CD4-positive, alpha-beta T cell (primary cell): ENCODE measurements at regions not wholly inside any gene's neighbourhood (a gene's known extent, or its start where the extent isn't known, plus 50 kb on each side); places are given as distances from the start of the nearest gene placed in this dataset.

Experiments
- ATAC-seq: fragments of 200-7000 bp; cut with Tn5 transposase; one replicate; pipeline ENCODE4 v1.10.0; 2022; ENCODE audit warnings: mild to moderate bottlenecking; ENCODE audit not compliant: poor library complexity
- CTCF ChIA-PET: fragments of 350-600 bp; sonication (Branson Sonifier 250); formaldehyde crosslinking; loops from one replicate; lab custom pipeline; 2021; ENCODE audit warnings: antibody characterized with exemption, inconsistent platforms; lab: Charles Lee
- POLR2A ChIA-PET: fragments of 350-600 bp; sonication (Branson Sonifier 250); formaldehyde crosslinking; loops from one replicate; lab custom pipeline; 2021; ENCODE audit warnings: antibody characterized with exemption, inconsistent platforms; lab: Charles Lee
- DNase-seq, 14 experiments: peaks; one replicate each; pipeline ENCODE4 v3.0.0-alpha.2; 2013 to 2020; ENCODE audit warnings: mixed read lengths in 2 of 14
- H3K27ac ChIP-seq, 2 donors: one replicate each; pipeline versions ENCODE4 v1.5.1 to v1.7.0; 2013; ENCODE audit warnings: low read length in 2 of 2, low read depth in 1 of 2, mild to moderate bottlenecking in 1 of 2
- H3K27me3 ChIP-seq, 2 experiments: 1 replicate in 1 of 2; 2 replicates in 1 of 2; pipeline versions ENCODE4 v1.6.1 to v1.7.0; 2013; ENCODE audit warnings: low read length in 2 of 2, control low read depth in 1 of 2, mild to moderate bottlenecking in 1 of 2, moderate library complexity in 1 of 2; ENCODE audit not compliant: insufficient read depth in 2 of 2, control insufficient read depth in 1 of 2
- H3K36me3 ChIP-seq: one replicate; pipeline ENCODE4 v1.6.1; 2013; ENCODE audit warnings: low read length, control low read depth; ENCODE audit not compliant: insufficient read depth
- H3K4me1 ChIP-seq: one replicate; pipeline ENCODE4 v1.6.1; 2013; ENCODE audit warnings: low read length, control low read depth; ENCODE audit not compliant: insufficient read depth
- H3K4me3 ChIP-seq: one replicate; pipeline ENCODE4 v1.5.1; 2013; ENCODE audit warnings: mild to moderate bottlenecking, low read length, moderate library complexity
- H3K9me3 ChIP-seq, 2 experiments: 1 replicate in 1 of 2; 2 replicates in 1 of 2; pipeline versions ENCODE4 v1.6.1 to v1.7.0; 2013; ENCODE audit warnings: low read length in 2 of 2, mild to moderate bottlenecking in 2 of 2, control low read depth in 1 of 2, moderate library complexity in 1 of 2; ENCODE audit not compliant: control insufficient read depth in 1 of 2, insufficient read depth in 1 of 2
- H3K27ac Mint-ChIP-seq: one replicate; pipeline ENCODE4 v1.8.0; 2020; ENCODE audit warnings: mixed read lengths
- H3K27me3 Mint-ChIP-seq: one replicate; pipeline ENCODE4 v1.8.0; 2021; ENCODE audit warnings: mixed read lengths
- H3K36me3 Mint-ChIP-seq: one replicate; pipeline ENCODE4 v1.8.0; 2021; ENCODE audit warnings: low read depth, mixed read lengths
- H3K4me1 Mint-ChIP-seq: one replicate; pipeline ENCODE4 v1.8.0; 2021; ENCODE audit warnings: low read depth, mixed read lengths
- H3K4me3 Mint-ChIP-seq: one replicate; pipeline ENCODE4 v1.8.0; 2020; ENCODE audit warnings: mild to moderate bottlenecking, mixed read lengths
- H3K9me3 Mint-ChIP-seq: one replicate; pipeline ENCODE4 v1.8.0; 2020; ENCODE audit warnings: mixed read lengths
- intact Hi-C, 2 experiments: fragments of 100-400 bp; cut with DNase I in 1 of 2; cut with micrococcal nuclease in 1 of 2; formaldehyde crosslinking; loops; one replicate each; pipeline versions ENCODE4 v1.15.1 to v1.9.0; 2023 to 2025; cut with DNase I, micrococcal nuclease
- TF ChIP-seq, protein P1 (sequence below): fragments of 200-600 bp; IDR thresholded peaks from one replicate; pipeline ENCODE4 v1.8.0; 2022; ENCODE audit warnings: antibody characterized with exemption, mild to moderate bottlenecking

DNA sequence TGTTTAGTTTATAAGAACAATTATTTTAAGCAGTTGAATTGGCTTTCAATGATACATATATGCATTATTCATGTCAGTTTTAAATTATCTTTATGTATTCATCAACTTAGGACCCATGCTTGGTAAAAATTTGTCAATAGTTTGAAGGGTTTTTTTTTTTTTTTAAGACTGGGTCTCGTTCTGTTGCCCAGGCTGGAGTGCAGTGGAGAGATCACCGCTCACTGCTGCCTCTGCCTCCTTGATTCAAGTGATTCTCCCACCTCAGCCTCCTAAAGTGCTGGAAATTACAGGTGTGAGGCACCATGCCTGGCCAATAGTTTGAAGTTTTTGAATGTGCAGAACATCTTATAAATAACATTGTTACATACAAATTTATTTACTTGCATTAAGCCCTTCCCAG is 1671.0 kb upstream of the B3GALT2 start:
- no peak overlapping the region for H3K4me3 ChIP-seq
- ATAC-seq (no peak), DNase-seq (no peak)
- Mint-ChIP-seq H3K4me1 (no peaks in the 10 kb centered on the region), H3K9me3 (peaks cover 2% of the 10 kb centered on the region), H3K4me3 (no peak overlapping the region), H3K27ac (no peak overlapping the region), H3K27me3 (no peaks in the 10 kb centered on the region), H3K36me3 (no peaks in the 10 kb centered on the region)
- POLR2A ChIA-PET, result no interaction called here
- intact Hi-C loops, result no loop called here
- peaks cover 0 to 6% of the 10 kb centered on the region in 2 experiments for H3K9me3 ChIP-seq
- TF ChIP-seq, protein P1, sequence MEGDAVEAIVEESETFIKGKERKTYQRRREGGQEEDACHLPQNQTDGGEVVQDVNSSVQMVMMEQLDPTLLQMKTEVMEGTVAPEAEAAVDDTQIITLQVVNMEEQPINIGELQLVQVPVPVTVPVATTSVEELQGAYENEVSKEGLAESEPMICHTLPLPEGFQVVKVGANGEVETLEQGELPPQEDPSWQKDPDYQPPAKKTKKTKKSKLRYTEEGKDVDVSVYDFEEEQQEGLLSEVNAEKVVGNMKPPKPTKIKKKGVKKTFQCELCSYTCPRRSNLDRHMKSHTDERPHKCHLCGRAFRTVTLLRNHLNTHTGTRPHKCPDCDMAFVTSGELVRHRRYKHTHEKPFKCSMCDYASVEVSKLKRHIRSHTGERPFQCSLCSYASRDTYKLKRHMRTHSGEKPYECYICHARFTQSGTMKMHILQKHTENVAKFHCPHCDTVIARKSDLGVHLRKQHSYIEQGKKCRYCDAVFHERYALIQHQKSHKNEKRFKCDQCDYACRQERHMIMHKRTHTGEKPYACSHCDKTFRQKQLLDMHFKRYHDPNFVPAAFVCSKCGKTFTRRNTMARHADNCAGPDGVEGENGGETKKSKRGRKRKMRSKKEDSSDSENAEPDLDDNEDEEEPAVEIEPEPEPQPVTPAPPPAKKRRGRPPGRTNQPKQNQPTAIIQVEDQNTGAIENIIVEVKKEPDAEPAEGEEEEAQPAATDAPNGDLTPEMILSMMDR, result no peak
- H3K27me3 ChIP-seq, result no peaks in the 10 kb centered on the region
- H3K4me1 ChIP-seq, result no peaks in the 10 kb centered on the region
- CTCF ChIA-PET, result no interaction called here
- no peaks in the 10 kb centered on the region for H3K36me3 ChIP-seq
- H3K27ac ChIP-seq, result no peak overlapping the region

DNA sequence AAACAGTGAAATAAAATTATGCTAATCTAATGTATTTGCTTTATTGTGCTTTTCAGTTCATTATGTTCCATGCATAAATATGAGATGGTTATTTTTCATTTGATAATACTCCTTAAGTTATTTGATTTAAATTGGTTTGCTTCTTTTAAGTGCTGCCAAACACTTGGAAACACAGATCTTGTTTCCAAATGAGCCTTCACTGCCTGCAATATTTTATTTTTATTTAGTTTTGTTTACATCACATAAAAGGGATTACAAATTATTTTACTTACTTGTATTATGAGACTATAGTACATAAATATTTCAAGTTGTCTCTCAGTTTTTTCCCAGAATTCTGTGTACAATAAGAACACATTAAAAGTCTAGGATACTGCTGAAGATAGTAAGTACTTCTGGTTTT is 1662.4 kb upstream of the B3GALT2 start:
- no peak for ATAC-seq
- Mint-ChIP-seq H3K9me3 (no peaks in the 10 kb centered on the region), H3K36me3 (no peaks in the 10 kb centered on the region), H3K4me1 (no peaks in the 10 kb centered on the region), H3K27ac (no peak overlapping the region), H3K4me3 (no peak overlapping the region), H3K27me3 (no peaks in the 10 kb centered on the region)
- no peak for DNase-seq
- no peak overlapping the region for H3K27ac ChIP-seq
- CTCF ChIA-PET, result no interaction called here
- H3K9me3 ChIP-seq, result no peaks in the 10 kb centered on the region
- no peaks in the 10 kb centered on the region for H3K4me1 ChIP-seq
- TF ChIP-seq, protein P1, result no peak
- no peaks in the 10 kb centered on the region for H3K27me3 ChIP-seq
- H3K4me3 ChIP-seq, result no peak overlapping the region
- intact Hi-C loops, result no loop called here
- H3K36me3 ChIP-seq, result no peaks in the 10 kb centered on the region
- POLR2A ChIA-PET, result no interaction called here

DNA sequence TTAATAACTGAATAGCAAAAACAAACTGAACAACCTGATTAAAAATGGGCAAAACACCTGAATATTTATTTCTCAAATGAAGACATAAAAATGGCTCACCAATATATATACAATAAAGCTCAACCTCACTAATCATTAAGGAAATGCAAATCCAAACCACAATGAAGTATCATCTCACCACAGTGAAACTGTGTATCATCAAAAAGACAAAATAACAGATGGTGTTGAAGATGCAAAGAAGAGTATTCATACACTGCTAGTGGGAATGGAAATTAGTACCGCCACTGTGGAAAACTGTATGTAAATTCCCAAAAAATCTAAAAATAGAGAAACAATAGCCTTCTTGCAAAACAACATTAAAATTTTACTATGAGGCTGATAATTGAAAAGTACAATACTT is 1660.1 kb upstream of the B3GALT2 start:
- Mint-ChIP-seq H3K4me1 (no peaks in the 10 kb centered on the region), H3K36me3 (no peaks in the 10 kb centered on the region), H3K9me3 (no peaks in the 10 kb centered on the region), H3K27ac (no peak overlapping the region), H3K4me3 (no peak overlapping the region), H3K27me3 (no peaks in the 10 kb centered on the region)
- ATAC-seq (no peak), DNase-seq (no peak)
- Histone ChIP-seq H3K36me3 (no peaks in the 10 kb centered on the region), H3K9me3 (no peaks in the 10 kb centered on the region), H3K4me3 (no peak overlapping the region), H3K27me3 (no peaks in the 10 kb centered on the region), H3K27ac (no peak overlapping the region), H3K4me1 (no peaks in the 10 kb centered on the region)
- CTCF ChIA-PET, result no interaction called here
- intact Hi-C loops, result no loop called here
- TF ChIP-seq, protein P1, result no peak
- POLR2A ChIA-PET, result no interaction called here
